Amygdala (tissue), 56 donors: ENCODE measurements at regions not wholly inside any gene's neighbourhood (a gene's known extent, or its start where the extent isn't known, plus 50 kb on each side); places are given as distances from the start of the nearest gene placed in this dataset.
A peak's percentile ranks its signal among the peaks of the same experiment; 100 is the strongest.

Experiments used
- DNase-seq, 56 donors: peaks; one replicate each; lab custom pipeline; 2025; lab: John Stamatoyannopoulos, UW

- DNase-seq: no peak
Measured at GRCh38 chr10:121288864-121289661, 309.2 kb downstream of the FGFR2 start.

GRCh38 chr10:121289800-121290199 is 308.4 kb downstream of the FGFR2 start:
- DNase-seq: no peak

- DNase-seq: no peak
Measured at GRCh38 chr10:121290674-121291073, 307.6 kb downstream of the FGFR2 start.

- no peak for DNase-seq
Measured at GRCh38 chr10:121291376-121291775, 306.9 kb downstream of the FGFR2 start.

GRCh38 chr10:121291823-121292222 is 306.4 kb downstream of the FGFR2 start:
- peak in 3 of 56 donors; percentile 3 to 18 (median 12) for DNase-seq

GRCh38 chr10:121292321-121292720 is 305.9 kb downstream of the FGFR2 start:
- no peak for DNase-seq

- DNase-seq: no peak
Measured at GRCh38 chr10:121293110-121293509, 305.1 kb downstream of the FGFR2 start.

GRCh38 chr10:121294630-121295029 is 303.6 kb downstream of the FGFR2 start:
- no peak for DNase-seq

GRCh38 chr10:121296378-121296777 is 301.9 kb downstream of the FGFR2 start:
- DNase-seq: no peak

GRCh38 chr10:121296881-121297585 is 301.2 kb downstream of the FGFR2 start:
- peak in 2 of 56 donors; percentile 11 to 20 for DNase-seq

- DNase-seq: no peak
Measured at GRCh38 chr10:121300723-121301122, 297.5 kb downstream of the FGFR2 start.

- no peak for DNase-seq
Measured at GRCh38 chr10:121302541-121303180, 295.6 kb downstream of the FGFR2 start.

GRCh38 chr10:121303287-121303890 is 294.9 kb downstream of the FGFR2 start:
- DNase-seq: no peak

GRCh38 chr10:121305066-121305465 is 293.2 kb downstream of the FGFR2 start:
- no peak for DNase-seq

- DNase-seq: no peak
Measured at GRCh38 chr10:121306159-121306673, 292.0 kb downstream of the FGFR2 start.

GRCh38 chr10:121307411-121307980 is 290.7 kb downstream of the FGFR2 start:
- DNase-seq: no peak

GRCh38 chr10:121308020-121308419 is 290.2 kb downstream of the FGFR2 start:
- no peak for DNase-seq

GRCh38 chr10:121309164-121309563 is 289.1 kb downstream of the FGFR2 start:
- DNase-seq: no peak

GRCh38 chr10:121310151-121310711 is 288.0 kb downstream of the FGFR2 start:
- no peak for DNase-seq

GRCh38 chr10:121311812-121312443 is 286.3 kb downstream of the FGFR2 start:
- DNase-seq: no peak
